GM12878 (cell line): ENCODE measurements at regions not wholly inside any gene's neighbourhood (a gene's known extent, or its start where the extent isn't known, plus 50 kb on each side); places are given as distances from the start of the nearest gene placed in this dataset.

ENCODE experiments used
- CBX3 ChIP-seq: fragments of 200-600 bp; sonication (generic); IDR thresholded peaks from 2 replicates; pipeline ENCODE4 v1.6.1; 2016; ENCODE audit warnings: low read depth, borderline replicate concordance
- EZH2 ChIP-seq: IDR thresholded peaks from 2 replicates; pipeline ENCODE4 v1.6.1; 2012; ENCODE audit warnings: low read depth, mild to moderate bottlenecking, control low read depth, inconsistent platforms, low read length, borderline replicate concordance; ENCODE audit not compliant: control insufficient read depth
- HDGF ChIP-seq: fragments of 450-650 bp; IDR thresholded peaks from 2 replicates; pipeline ENCODE4 v1.6.1; 2016; ENCODE audit warnings: antibody characterized with exemption
- KAT2A ChIP-seq: conservative IDR thresholded peaks from 2 replicates; pipeline ENCODE4 v1.6.1; 2011; ENCODE audit warnings: low read depth, low read length; ENCODE audit not compliant: control insufficient read depth
- LARP7 ChIP-seq: fragments of 450-650 bp; IDR thresholded peaks from 2 replicates; pipeline ENCODE4 v1.6.1; 2017; ENCODE audit warnings: mild to moderate bottlenecking
- POLR2A ChIP-seq: IDR thresholded peaks from 2 replicates; pipeline ENCODE4 v1.6.1; 2011; ENCODE audit warnings: low read depth, mild to moderate bottlenecking, low read length
- TAF1 ChIP-seq: IDR thresholded peaks from 2 replicates; pipeline ENCODE4 v1.6.1; 2011; ENCODE audit warnings: mild to moderate bottlenecking, low read depth, low read length, borderline replicate concordance
- ZNF274 ChIP-seq: IDR thresholded peaks from one replicate; pipeline ENCODE4 v1.8.0; 2011; ENCODE audit not compliant: insufficient read length, insufficient read depth
- TF ChIP-seq, protein P1 (sequence below), 3 experiments: IDR thresholded peaks in 2 of 3; conservative IDR thresholded peaks in 1 of 3; 2 replicates each; pipeline ENCODE4 v1.5.1; 2011; ENCODE audit warnings: low read depth in 3 of 3, low read length in 3 of 3, mild to moderate bottlenecking in 3 of 3, control low read depth in 2 of 3, moderate library complexity in 2 of 3, inconsistent platforms in 1 of 3, mixed read lengths in 1 of 3; ENCODE audit not compliant: control insufficient read depth in 2 of 3, insufficient read depth in 1 of 3; ENCODE audit errors: extremely low read depth in 1 of 3

DNA sequence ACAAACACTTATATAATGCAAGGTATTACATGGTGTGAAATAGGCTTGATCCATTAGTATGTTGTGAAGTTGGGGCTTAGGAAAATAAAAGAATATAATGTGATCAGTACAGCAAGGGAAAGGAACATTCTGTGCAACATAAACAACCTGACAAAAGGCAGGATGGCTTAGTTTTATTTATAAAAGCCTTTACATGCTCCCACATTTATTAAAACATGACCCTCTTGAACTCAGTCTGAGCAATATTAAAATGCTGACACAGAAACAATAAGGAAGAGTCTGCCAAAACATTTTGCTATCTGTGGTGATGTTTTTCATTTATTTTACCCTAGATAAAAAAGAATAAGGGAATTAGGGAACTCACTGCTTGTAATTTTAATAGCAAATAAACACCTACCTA lies 519.7 kb downstream of the PCDH7 start:
- no peak for TF ChIP-seq CBX3
- no peak for TF ChIP-seq POLR2A
- TF ChIP-seq, protein P1, sequence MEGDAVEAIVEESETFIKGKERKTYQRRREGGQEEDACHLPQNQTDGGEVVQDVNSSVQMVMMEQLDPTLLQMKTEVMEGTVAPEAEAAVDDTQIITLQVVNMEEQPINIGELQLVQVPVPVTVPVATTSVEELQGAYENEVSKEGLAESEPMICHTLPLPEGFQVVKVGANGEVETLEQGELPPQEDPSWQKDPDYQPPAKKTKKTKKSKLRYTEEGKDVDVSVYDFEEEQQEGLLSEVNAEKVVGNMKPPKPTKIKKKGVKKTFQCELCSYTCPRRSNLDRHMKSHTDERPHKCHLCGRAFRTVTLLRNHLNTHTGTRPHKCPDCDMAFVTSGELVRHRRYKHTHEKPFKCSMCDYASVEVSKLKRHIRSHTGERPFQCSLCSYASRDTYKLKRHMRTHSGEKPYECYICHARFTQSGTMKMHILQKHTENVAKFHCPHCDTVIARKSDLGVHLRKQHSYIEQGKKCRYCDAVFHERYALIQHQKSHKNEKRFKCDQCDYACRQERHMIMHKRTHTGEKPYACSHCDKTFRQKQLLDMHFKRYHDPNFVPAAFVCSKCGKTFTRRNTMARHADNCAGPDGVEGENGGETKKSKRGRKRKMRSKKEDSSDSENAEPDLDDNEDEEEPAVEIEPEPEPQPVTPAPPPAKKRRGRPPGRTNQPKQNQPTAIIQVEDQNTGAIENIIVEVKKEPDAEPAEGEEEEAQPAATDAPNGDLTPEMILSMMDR (IDR thresholded peaks at IDR 0.05 in 2 of 3, conservative IDR thresholded peaks at IDR 0.05 in 1 of 3; ENCODE audit: control insufficient read depth in 2 of 3, extremely low read depth in 1 of 3, insufficient read depth in 1 of 3, low read depth in 3 of 3, low read length in 3 of 3), result no peak
- no peak for TF ChIP-seq HDGF
- TF ChIP-seq EZH2, result no peak
- TF ChIP-seq KAT2A, result no peak
- no peak for TF ChIP-seq LARP7
- TF ChIP-seq ZNF274, result no peak
- no peak for TF ChIP-seq TAF1
